Upper lobe of left lung (tissue), 4 donors: ENCODE measurements at regions not wholly inside any gene's neighbourhood (a gene's known extent, or its start where the extent isn't known, plus 50 kb on each side); places are given as distances from the start of the nearest gene placed in this dataset.

Experiments used
- CTCF ChIP-seq, 6 experiments: fragments of 450-650 bp in 4 of 6; fragments of 200-600 bp in 2 of 6; sonication (generic) in 2 of 6; IDR thresholded peaks; one replicate each; pipeline ENCODE4 v1.5.1; 2016 to 2019; ENCODE audit warnings: antibody characterized with exemption in 6 of 6
- POLR2AphosphoS5 ChIP-seq, 2 donors: sonication (generic); formaldehyde crosslinking; IDR thresholded peaks; one replicate each; pipeline ENCODE4 v1.5.1; 2017; ENCODE audit warnings: antibody characterized with exemption in 2 of 2

- TF ChIP-seq CTCF (IDR thresholded peaks at IDR 0.05) (no peak), POLR2AphosphoS5 (IDR thresholded peaks at IDR 0.05) (no peak)
These were observed 62.6 kb upstream of the ESRRB start for GRCh38 chr14:76313303-76313702.
